HG03045 (cell line): ENCODE measurements at regions not wholly inside any gene's neighbourhood (a gene's known extent, or its start where the extent isn't known, plus 50 kb on each side); places are given as distances from the start of the nearest gene placed in this dataset.

Experiments
- ATAC-seq: cut with Tn5 transposase; IDR thresholded peaks from one replicate; pipeline ENCODE4 v1.9.1; 2021; ENCODE audit warnings: mild to moderate bottlenecking, moderate library complexity; ENCODE audit not compliant: unreplicated experiment

- no peak for ATAC-seq
Measured at GRCh38 chr4:15130441-15130840, 128.2 kb downstream of the CPEB2 start.

GRCh38 chr4:15131551-15131950, 129.3 kb downstream of the CPEB2 start:
- no peak for ATAC-seq

GRCh38 chr4:15132739-15133138, 130.5 kb downstream of the CPEB2 start:
- no peak for ATAC-seq

- ATAC-seq: no peak
Measured at GRCh38 chr4:15139599-15139998, 137.3 kb downstream of the CPEB2 start.

- no peak for ATAC-seq
Measured at GRCh38 chr4:15142201-15142600, 139.9 kb downstream of the CPEB2 start.

- no peak for ATAC-seq
Measured at GRCh38 chr4:15143551-15143950, 141.3 kb downstream of the CPEB2 start.

- no peak for ATAC-seq
Measured at GRCh38 chr4:15144249-15144966, 142.1 kb downstream of the CPEB2 start.

- no peak for ATAC-seq
Measured at GRCh38 chr4:15144967-15145295, 142.7 kb downstream of the CPEB2 start.

- ATAC-seq: no peak
Measured at GRCh38 chr4:15145709-15146108, 143.4 kb downstream of the CPEB2 start.

GRCh38 chr4:15147714-15148113, 145.4 kb downstream of the CPEB2 start:
- ATAC-seq: no peak

GRCh38 chr4:15148199-15148598, 145.9 kb downstream of the CPEB2 start:
- no peak for ATAC-seq

GRCh38 chr4:15148691-15149090, 146.4 kb downstream of the CPEB2 start:
- no peak for ATAC-seq

- ATAC-seq: peak; percentile 70
Measured at GRCh38 chr4:15149234-15149838, 147.1 kb downstream of the CPEB2 start.

GRCh38 chr4:15149839-15150592, 147.7 kb downstream of the CPEB2 start:
- ATAC-seq: peak; percentile 81

GRCh38 chr4:15150631-15151030, 148.3 kb downstream of the CPEB2 start:
- ATAC-seq: no peak

GRCh38 chr4:15151033-15151432, 148.8 kb downstream of the CPEB2 start:
- ATAC-seq: no peak

GRCh38 chr4:15153662-15154061, 151.4 kb downstream of the CPEB2 start:
- no peak for ATAC-seq

- ATAC-seq: no peak
Measured at GRCh38 chr4:15158406-15159091, 156.3 kb downstream of the CPEB2 start.

- ATAC-seq: no peak
Measured at GRCh38 chr4:15159477-15160019, 157.3 kb downstream of the CPEB2 start.

- no peak for ATAC-seq
Measured at GRCh38 chr4:15161439-15161838, 159.2 kb downstream of the CPEB2 start.

GRCh38 chr4:15162046-15162445, 159.8 kb downstream of the CPEB2 start:
- no peak for ATAC-seq
